ENCODE measurements at regions not wholly inside any gene's neighbourhood (a gene's known extent, or its start where the extent isn't known, plus 50 kb on each side); places are given as distances from the start of the nearest gene placed in this dataset.

DNA sequence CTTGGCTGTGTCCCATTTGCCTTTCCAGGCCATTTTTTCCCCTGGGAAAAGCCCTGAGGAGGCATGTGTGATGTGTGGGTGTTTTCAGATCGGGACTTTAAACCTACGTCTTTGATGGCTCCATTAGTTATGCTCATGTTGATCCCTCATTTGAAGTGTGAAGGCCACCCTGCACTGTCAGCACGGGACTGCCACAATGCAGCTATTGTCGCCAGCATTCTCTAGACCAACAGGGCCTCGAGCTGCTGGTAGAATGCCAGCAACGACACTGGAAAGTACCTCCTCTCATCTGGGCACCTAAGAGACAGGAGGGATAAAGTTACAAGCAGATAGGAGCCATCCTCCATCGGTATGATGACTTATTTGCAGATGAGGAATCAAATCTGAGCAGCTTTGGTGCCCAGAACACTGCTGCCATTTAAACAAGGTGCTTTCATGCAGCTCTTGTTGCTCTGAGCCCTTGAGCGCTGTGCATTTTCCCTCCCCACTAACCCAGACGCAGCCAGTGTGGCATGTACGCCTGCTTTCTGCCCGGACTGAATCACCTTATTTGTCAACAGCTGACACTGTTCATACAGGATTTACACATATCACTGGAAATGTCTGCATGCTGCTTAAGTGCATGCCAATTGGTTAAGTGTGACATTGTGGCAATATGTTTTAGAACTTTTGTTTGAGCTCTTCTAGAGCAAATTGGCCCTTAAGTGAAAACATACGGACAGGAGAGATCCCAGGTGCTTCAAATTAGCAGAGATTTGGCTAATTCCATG lies 175.0 kb upstream of the PITRM1 start:
- ATAC-seq (ENCODE audit: low read depth) (no peak), DNase-seq (no peak)
- H3K9me3 ChIP-seq (ENCODE audit: control extremely low read depth in 1 of 3, control insufficient read depth in 2 of 3, insufficient read depth in 1 of 3, low read length in 2 of 3): no peaks in the 10 kb centered on the region
- POLR2A ChIA-PET: no interaction called here
- no peak overlapping the region for H3K4me2 ChIP-seq (replicated peaks; ENCODE audit: low read depth, low read length, poor library complexity, severe bottlenecking)
- no peaks in the 10 kb centered on the region for H3K4me1 ChIP-seq (ENCODE audit: control insufficient read depth in 2 of 2, insufficient read depth in 2 of 2, low read length in 2 of 2)
- intact Hi-C loops (cut with micrococcal nuclease): no loop called here
- H2AFZ ChIP-seq (ENCODE audit: insufficient read depth, low read depth, low read length, poor library complexity, severe bottlenecking): no peak overlapping the region
- peaks cover 0 to 10% (median 1%) of the 10 kb centered on the region in 4 experiments for H3K27me3 ChIP-seq (replicated peaks in 1 of 4; ENCODE audit: control extremely low read depth in 1 of 4, control insufficient read depth in 3 of 4, insufficient read depth in 4 of 4, low read length in 3 of 4)
- CTCF ChIA-PET: no interaction called here
- H3K9me3 Mint-ChIP-seq (ENCODE audit: insufficient read depth): no peaks in the 10 kb centered on the region
- H3K27ac ChIP-seq (ENCODE audit: low read length in 2 of 2): no peak overlapping the region
- no peak overlapping the region for H3K4me3 Mint-ChIP-seq
- TF ChIP-seq EZH2 (IDR thresholded peaks at IDR 0.05; ENCODE audit: borderline replicate concordance, insufficient read depth, low read depth, low read length, poor library complexity, severe bottlenecking) (no peak), CTCF (IDR thresholded peaks at IDR 0.05) (no peak)
- H3K4me1 Mint-ChIP-seq: no peaks in the 10 kb centered on the region
- H4K20me1 ChIP-seq (ENCODE audit: control insufficient read depth, insufficient read depth, low read length, poor library complexity, severe bottlenecking): no peaks in the 10 kb centered on the region
- H3K9ac ChIP-seq (ENCODE audit: low read length): no peak overlapping the region
- H3K27me3 Mint-ChIP-seq: peaks cover 37% of the 10 kb centered on the region
- WGBS (ENCODE audit: insufficient coverage): 86% methylated on average over 10 of the region's 12 CpGs
- H3K36me3 ChIP-seq (replicated peaks in 1 of 2; ENCODE audit: control extremely low read depth in 1 of 2, control insufficient read depth in 1 of 2, extremely low read depth in 1 of 2, insufficient read depth in 2 of 2, low read length in 1 of 2): no peaks in the 10 kb centered on the region
- no peaks in the 10 kb centered on the region for H3K79me2 ChIP-seq (ENCODE audit: control insufficient read depth, insufficient read depth, low read length)
- no peak overlapping the region for H3K27ac Mint-ChIP-seq
- H3K4me3 ChIP-seq (ENCODE audit: control extremely low read depth in 1 of 5, extremely low read depth in 1 of 5, insufficient read depth in 1 of 5, low read depth in 2 of 5, low read length in 4 of 5): no peak overlapping the region

GRCh38 chr10:3346851-3347250 lies 174.3 kb upstream of the PITRM1 start:
- Histone ChIP-seq H3K27me3 (replicated peaks in 1 of 4; ENCODE audit: control extremely low read depth in 1 of 4, control insufficient read depth in 3 of 4, insufficient read depth in 4 of 4, low read length in 3 of 4) (peaks cover 0 to 10% (median 1%) of the 10 kb centered on the region in 4 experiments), H3K9me3 (ENCODE audit: control extremely low read depth in 1 of 3, control insufficient read depth in 2 of 3, insufficient read depth in 1 of 3, low read length in 2 of 3) (no peaks in the 10 kb centered on the region), H3K79me2 (ENCODE audit: control insufficient read depth, insufficient read depth, low read length) (no peaks in the 10 kb centered on the region), H3K9ac (ENCODE audit: low read length) (no peak overlapping the region), H3K4me1 (ENCODE audit: control insufficient read depth in 2 of 2, insufficient read depth in 2 of 2, low read length in 2 of 2) (no peaks in the 10 kb centered on the region), H3K36me3 (replicated peaks in 1 of 2; ENCODE audit: control extremely low read depth in 1 of 2, control insufficient read depth in 1 of 2, extremely low read depth in 1 of 2, insufficient read depth in 2 of 2, low read length in 1 of 2) (no peaks in the 10 kb centered on the region), H3K4me3 (ENCODE audit: control extremely low read depth in 1 of 5, extremely low read depth in 1 of 5, insufficient read depth in 1 of 5, low read depth in 2 of 5, low read length in 4 of 5) (no peak overlapping the region), H2AFZ (ENCODE audit: insufficient read depth, low read depth, low read length, poor library complexity, severe bottlenecking) (no peak overlapping the region), H4K20me1 (ENCODE audit: control insufficient read depth, insufficient read depth, low read length, poor library complexity, severe bottlenecking) (no peaks in the 10 kb centered on the region), H3K4me2 (replicated peaks; ENCODE audit: low read depth, low read length, poor library complexity, severe bottlenecking) (no peak overlapping the region), H3K27ac (ENCODE audit: low read length in 2 of 2) (no peak overlapping the region)
- Mint-ChIP-seq H3K4me1 (no peaks in the 10 kb centered on the region), H3K9me3 (ENCODE audit: insufficient read depth) (no peaks in the 10 kb centered on the region), H3K27ac (no peak overlapping the region), H3K27me3 (peaks cover 36% of the 10 kb centered on the region), H3K4me3 (no peak overlapping the region)
- intact Hi-C loops (cut with micrococcal nuclease): no loop called here
- WGBS (ENCODE audit: insufficient coverage): 89% methylated on average over 10 of the region's 10 CpGs
- ChIA-PET CTCF (no interaction called here), POLR2A (no interaction called here)
- DNase-seq: no peak
- no peak for ATAC-seq (ENCODE audit: low read depth)
- TF ChIP-seq EZH2 (IDR thresholded peaks at IDR 0.05; ENCODE audit: borderline replicate concordance, insufficient read depth, low read depth, low read length, poor library complexity, severe bottlenecking) (no peak), CTCF (IDR thresholded peaks at IDR 0.05) (no peak)

All from B cell (primary cell).